Peyer's patch (tissue), 4 donors: ENCODE measurements at regions not wholly inside any gene's neighbourhood (a gene's known extent, or its start where the extent isn't known, plus 50 kb on each side); places are given as distances from the start of the nearest gene placed in this dataset.

Experiments used
- CTCF ChIP-seq, 6 experiments: fragments of 450-650 bp in 4 of 6; fragments of 200-600 bp in 2 of 6; sonication (generic) in 1 of 6; IDR thresholded peaks; one replicate each; pipeline ENCODE4 v1.5.1; 2017 to 2019; ENCODE audit warnings: antibody characterized with exemption in 6 of 6, mild to moderate bottlenecking in 3 of 6, moderate library complexity in 1 of 6
- POLR2A ChIP-seq, 2 donors: fragments of 450-650 bp; IDR thresholded peaks; one replicate each; pipeline ENCODE4 v1.5.1; 2017; ENCODE audit warnings: antibody characterized with exemption in 2 of 2, mild to moderate bottlenecking in 2 of 2, moderate library complexity in 2 of 2

- TF ChIP-seq CTCF (IDR thresholded peaks at IDR 0.05), result no peak
- TF ChIP-seq POLR2A (IDR thresholded peaks at IDR 0.05), result no peak
Observed at GRCh38 chr2:5132281-5132680, 559.9 kb upstream of the SOX11 start.
